ENCODE measurements at regions not wholly inside any gene's neighbourhood (a gene's known extent, or its start where the extent isn't known, plus 50 kb on each side); places are given as distances from the start of the nearest gene placed in this dataset.
"Not testable (repeated sequence)": the region's sequence is repeated elsewhere in the genome, so short reads cannot be mapped to it uniquely, and the experiment has no call there.

DNA sequence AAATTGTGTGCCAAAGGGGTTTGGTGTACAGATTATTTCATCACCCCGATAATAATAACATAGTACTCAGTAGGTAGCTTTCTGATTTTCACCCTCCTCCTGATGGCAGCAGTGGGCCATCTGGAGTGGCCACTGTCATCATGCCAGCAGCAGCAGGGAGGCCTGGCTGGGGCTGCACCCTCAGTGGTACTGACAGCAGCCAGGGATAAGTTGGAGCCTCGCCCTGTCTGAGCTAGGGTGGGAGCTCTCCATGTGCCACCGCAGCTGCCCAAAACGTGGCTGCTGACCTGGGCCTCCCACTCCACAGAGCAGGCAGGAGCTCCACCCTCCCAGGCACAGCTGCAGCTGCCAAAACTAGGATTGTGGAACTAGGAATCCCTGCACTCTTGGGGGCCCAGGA, 700.8 kb upstream of the KCND2 start:
- H3K9ac ChIP-seq (ENCODE audit: insufficient read length): no peak overlapping the region

GRCh38 chr7:119572541-119572940, 700.4 kb upstream of the KCND2 start:
- no peak for TF ChIP-seq EZH2 (IDR thresholded peaks at IDR 0.05)
- no peak for TF ChIP-seq FOXP2 (optimal IDR thresholded peaks at IDR 0.05; ENCODE audit: control extremely low read depth, extremely low read length, insufficient read depth)
- TF ChIP-seq POLR2AphosphoS5 (IDR thresholded peaks at IDR 0.05; ENCODE audit: borderline replicate concordance, low read depth, low read length): no peak
- H3K9me3 ChIP-seq (ENCODE audit: low read depth, low read length): no peaks in the 10 kb centered on the region
- no peaks in the 10 kb centered on the region for H3K36me3 ChIP-seq (ENCODE audit: insufficient read depth, low read length)
- no peak overlapping the region for H3K4me3 ChIP-seq
- DNase-seq (ENCODE audit: low read depth, low spot score): no peak
- no peak overlapping the region for H3K9ac ChIP-seq (ENCODE audit: insufficient read length)
- H3K27ac ChIP-seq: no peak overlapping the region

More for the DNA sequence above, 700.8 kb upstream of the KCND2 start:
- no peaks in the 10 kb centered on the region for H3K36me3 ChIP-seq (ENCODE audit: insufficient read depth, low read length)
- no peak overlapping the region for H3K27ac ChIP-seq
- H3K9me3 ChIP-seq (ENCODE audit: low read depth, low read length): no peaks in the 10 kb centered on the region
- no peak overlapping the region for H3K4me3 ChIP-seq
- TF ChIP-seq EZH2 (IDR thresholded peaks at IDR 0.05) (no peak), POLR2AphosphoS5 (IDR thresholded peaks at IDR 0.05; ENCODE audit: borderline replicate concordance, low read depth, low read length) (no peak), FOXP2 (optimal IDR thresholded peaks at IDR 0.05; ENCODE audit: control extremely low read depth, extremely low read length, insufficient read depth) (no peak)
- no peak for DNase-seq (ENCODE audit: low read depth, low spot score)

- Histone ChIP-seq H3K36me3 (ENCODE audit: insufficient read depth, low read length) (no peaks in the 10 kb centered on the region), H3K27ac (no peak overlapping the region), H3K9me3 (ENCODE audit: low read depth, low read length) (no peaks in the 10 kb centered on the region), H3K9ac (ENCODE audit: insufficient read length) (no peak overlapping the region), H3K4me3 (no peak overlapping the region)
- DNase-seq (ENCODE audit: low read depth, low spot score): no peak
- TF ChIP-seq EZH2 (IDR thresholded peaks at IDR 0.05) (no peak), FOXP2 (optimal IDR thresholded peaks at IDR 0.05; ENCODE audit: control extremely low read depth, extremely low read length, insufficient read depth) (no peak)
Observed at GRCh38 chr7:119578116-119578515, 694.9 kb upstream of the KCND2 start.

GRCh38 chr7:119594956-119595355, 678.0 kb upstream of the KCND2 start:
- Histone ChIP-seq H3K9me3 (ENCODE audit: low read depth, low read length) (no peaks in the 10 kb centered on the region), H3K4me3 (no peak overlapping the region), H3K9ac (ENCODE audit: insufficient read length) (no peak overlapping the region), H3K27ac (no peak overlapping the region), H3K36me3 (ENCODE audit: insufficient read depth, low read length) (no peaks in the 10 kb centered on the region)
- TF ChIP-seq FOXP2 (optimal IDR thresholded peaks at IDR 0.05; ENCODE audit: control extremely low read depth, extremely low read length, insufficient read depth): no peak
- TF ChIP-seq EZH2 (IDR thresholded peaks at IDR 0.05): no peak
- TF ChIP-seq POLR2AphosphoS5 (IDR thresholded peaks at IDR 0.05; ENCODE audit: borderline replicate concordance, low read depth, low read length): no peak
- DNase-seq (ENCODE audit: low read depth, low spot score): no peak

DNA sequence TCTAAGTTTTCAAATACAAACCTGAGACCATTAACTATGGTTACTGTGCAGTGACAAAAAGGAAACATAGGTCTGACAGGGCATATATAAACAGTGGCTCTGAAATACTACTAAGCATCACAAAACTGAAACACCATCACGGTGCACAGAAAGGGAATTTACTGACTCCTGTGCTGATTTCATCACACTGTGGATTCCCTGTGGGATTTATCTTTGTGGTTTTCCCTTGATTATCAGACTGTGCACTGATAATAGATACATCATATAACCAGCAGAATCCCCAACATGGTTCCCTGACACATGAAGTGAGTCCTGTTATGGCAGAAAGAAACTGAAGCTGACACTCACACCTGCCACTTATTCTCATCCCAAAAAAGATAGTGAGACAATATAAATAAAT, 676.3 kb upstream of the KCND2 start:
- peak; percentile 10 for DNase-seq (ENCODE audit: low read depth, low spot score)
- H3K9me3 ChIP-seq (ENCODE audit: low read depth, low read length): no peaks in the 10 kb centered on the region
- no peak overlapping the region for H3K9ac ChIP-seq (ENCODE audit: insufficient read length)
- TF ChIP-seq POLR2AphosphoS5 (IDR thresholded peaks at IDR 0.05; ENCODE audit: borderline replicate concordance, low read depth, low read length) (no peak), EZH2 (IDR thresholded peaks at IDR 0.05) (no peak), FOXP2 (optimal IDR thresholded peaks at IDR 0.05; ENCODE audit: control extremely low read depth, extremely low read length, insufficient read depth) (no peak)
- H3K36me3 ChIP-seq (ENCODE audit: insufficient read depth, low read length): no peaks in the 10 kb centered on the region
- no peak overlapping the region for H3K4me3 ChIP-seq
- H3K27ac ChIP-seq: no peak overlapping the region

- Histone ChIP-seq H3K9me3 (ENCODE audit: low read depth, low read length) (no peaks in the 10 kb centered on the region), H3K27ac (no peak overlapping the region), H3K9ac (ENCODE audit: insufficient read length) (no peak overlapping the region), H3K4me3 (no peak overlapping the region), H3K36me3 (ENCODE audit: insufficient read depth, low read length) (no peaks in the 10 kb centered on the region)
- TF ChIP-seq POLR2AphosphoS5 (IDR thresholded peaks at IDR 0.05; ENCODE audit: borderline replicate concordance, low read depth, low read length): no peak
- no peak for TF ChIP-seq FOXP2 (optimal IDR thresholded peaks at IDR 0.05; ENCODE audit: control extremely low read depth, extremely low read length, insufficient read depth)
- no peak for TF ChIP-seq EZH2 (IDR thresholded peaks at IDR 0.05)
- no peak for DNase-seq (ENCODE audit: low read depth, low spot score)
Observed at GRCh38 chr7:119606297-119606696, 666.7 kb upstream of the KCND2 start.

- H3K9me3 ChIP-seq (ENCODE audit: low read depth, low read length): no peaks in the 10 kb centered on the region
- DNase-seq (ENCODE audit: low read depth, low spot score): no peak
- no peak overlapping the region for H3K9ac ChIP-seq (ENCODE audit: insufficient read length)
- no peak for TF ChIP-seq EZH2 (IDR thresholded peaks at IDR 0.05)
- TF ChIP-seq POLR2AphosphoS5 (IDR thresholded peaks at IDR 0.05; ENCODE audit: borderline replicate concordance, low read depth, low read length): no peak
- TF ChIP-seq FOXP2 (optimal IDR thresholded peaks at IDR 0.05; ENCODE audit: control extremely low read depth, extremely low read length, insufficient read depth): no peak
- H3K27ac ChIP-seq: no peak overlapping the region
- no peak overlapping the region for H3K4me3 ChIP-seq
- H3K36me3 ChIP-seq (ENCODE audit: insufficient read depth, low read length): no peaks in the 10 kb centered on the region
Observed at GRCh38 chr7:119620769-119621168, 652.2 kb upstream of the KCND2 start.

GRCh38 chr7:119623427-119623826, 649.5 kb upstream of the KCND2 start:
- Histone ChIP-seq H3K4me3 (no peak overlapping the region), H3K36me3 (ENCODE audit: insufficient read depth, low read length) (no peaks in the 10 kb centered on the region), H3K9me3 (ENCODE audit: low read depth, low read length) (no peaks in the 10 kb centered on the region), H3K9ac (ENCODE audit: insufficient read length) (no peak overlapping the region), H3K27ac (no peak overlapping the region)
- TF ChIP-seq POLR2AphosphoS5 (IDR thresholded peaks at IDR 0.05; ENCODE audit: borderline replicate concordance, low read depth, low read length) (no peak), EZH2 (IDR thresholded peaks at IDR 0.05) (no peak), FOXP2 (optimal IDR thresholded peaks at IDR 0.05; ENCODE audit: control extremely low read depth, extremely low read length, insufficient read depth) (no peak)
- no peak for DNase-seq (ENCODE audit: low read depth, low spot score)

DNA sequence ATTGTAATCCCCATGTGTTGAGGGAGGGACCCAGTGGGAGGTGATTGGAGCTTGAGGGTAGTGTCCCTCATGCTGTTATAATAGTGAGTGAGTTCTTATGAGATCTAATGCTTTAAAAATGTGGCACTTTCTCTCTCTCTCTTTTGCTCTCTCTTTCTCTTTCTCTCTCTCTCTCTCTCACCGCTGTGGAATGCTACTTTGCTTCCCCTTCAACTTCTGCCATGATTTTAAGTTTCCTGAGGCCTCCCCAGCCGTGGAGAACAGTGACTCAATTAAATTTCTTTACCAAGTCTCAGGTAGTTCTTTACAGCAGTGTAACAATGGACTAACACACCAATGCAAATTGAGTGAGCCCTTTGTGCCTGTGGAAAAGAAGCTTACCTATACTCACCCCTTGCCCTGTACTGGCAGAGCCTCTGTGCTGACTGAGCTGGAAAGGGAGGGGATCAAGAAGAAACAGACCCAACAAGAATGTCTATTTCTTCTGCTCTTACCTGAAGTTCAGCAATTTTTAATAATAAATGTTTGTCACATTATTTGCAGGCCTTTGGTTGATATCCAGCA, 642.5 kb upstream of the KCND2 start:
- Histone ChIP-seq H3K9ac (ENCODE audit: insufficient read length) (no peak overlapping the region), H3K27ac (no peak overlapping the region), H3K4me3 (no peak overlapping the region), H3K9me3 (ENCODE audit: low read depth, low read length) (no peaks in the 10 kb centered on the region), H3K36me3 (ENCODE audit: insufficient read depth, low read length) (no peaks in the 10 kb centered on the region)
- DNase-seq (ENCODE audit: low read depth, low spot score): no peak
- TF ChIP-seq FOXP2 (optimal IDR thresholded peaks at IDR 0.05; ENCODE audit: control extremely low read depth, extremely low read length, insufficient read depth) (no peak), EZH2 (IDR thresholded peaks at IDR 0.05) (no peak), POLR2AphosphoS5 (IDR thresholded peaks at IDR 0.05; ENCODE audit: borderline replicate concordance, low read depth, low read length) (no peak)

DNA sequence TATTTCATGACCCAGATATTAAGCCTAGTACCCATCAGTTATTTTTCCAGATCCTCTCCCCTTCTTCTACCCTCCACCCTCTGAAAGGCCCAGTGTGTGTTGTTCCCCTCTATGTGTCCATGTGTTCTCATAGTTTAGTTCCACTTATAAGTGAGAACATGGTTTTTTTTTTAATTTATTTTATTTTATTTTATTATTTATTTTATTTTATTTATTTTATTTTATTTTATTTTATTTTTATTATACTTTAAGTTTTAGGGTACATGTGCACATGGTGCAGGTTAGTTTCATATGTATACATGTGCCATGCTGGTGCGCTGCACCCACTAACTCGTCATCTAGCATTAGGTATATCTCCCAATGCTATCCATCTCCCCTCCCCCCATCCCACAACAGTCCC, 639.2 kb upstream of the KCND2 start:
- H3K27ac ChIP-seq; DNase-seq (ENCODE audit: low read depth, low spot score); H3K9ac ChIP-seq (ENCODE audit: insufficient read length); H3K9me3 ChIP-seq (ENCODE audit: low read depth, low read length); H3K36me3 ChIP-seq (ENCODE audit: insufficient read depth, low read length); H3K4me3 ChIP-seq: not testable (repeated sequence)
